GM23338 (cell line): ENCODE measurements at regions not wholly inside any gene's neighbourhood (a gene's known extent, or its start where the extent isn't known, plus 50 kb on each side); places are given as distances from the start of the nearest gene placed in this dataset.
A peak's percentile ranks its signal among the peaks of the same experiment; 100 is the strongest.
"Not testable (repeated sequence)": the region's sequence is repeated elsewhere in the genome, so short reads cannot be mapped to it uniquely, and the experiment has no call there.

Source experiments
- ATAC-seq: fragments of 200-7000 bp; cut with Tn5 transposase; 3 replicates; pipeline ENCODE4 v1.9.1; 2020
- DNase-seq: peaks from one replicate; pipeline ENCODE4 v3.0.0-alpha.2; 2015; ENCODE audit warnings: low spot score
- H2AFZ ChIP-seq: fragments of 200-600 bp; sonication (generic); 2 replicates; pipeline ENCODE4 v1.8.0; 2016; ENCODE audit warnings: antibody characterized with exemption, mild to moderate bottlenecking, moderate library complexity
- H3F3A ChIP-seq: fragments of 200-600 bp; sonication (generic); replicated peaks from 2 replicates; pipeline ENCODE4 v1.8.0; 2017; ENCODE audit warnings: antibody characterized with exemption, mixed run types, low read depth
- H3K27ac ChIP-seq: fragments of 200-600 bp; sonication (generic); 2 replicates; pipeline ENCODE4 v1.6.1; 2016; ENCODE audit warnings: low read depth
- H3K27me3 ChIP-seq: fragments of 200-600 bp; sonication (generic); 2 replicates; pipeline ENCODE4 v1.8.0; 2016; ENCODE audit warnings: mild to moderate bottlenecking, mixed run types, moderate library complexity; ENCODE audit not compliant: insufficient read depth
- H3K36me3 ChIP-seq: fragments of 200-600 bp; sonication (generic); 2 replicates; pipeline ENCODE4 v1.8.0; 2016; ENCODE audit warnings: mild to moderate bottlenecking; ENCODE audit not compliant: insufficient read depth
- H3K4me1 ChIP-seq: fragments of 200-600 bp; sonication (generic); 2 replicates; pipeline ENCODE4 v1.8.0; 2016; ENCODE audit warnings: mild to moderate bottlenecking, moderate library complexity; ENCODE audit not compliant: insufficient read depth
- H3K4me2 ChIP-seq: fragments of 200-600 bp; sonication (generic); 2 replicates; pipeline ENCODE4 v1.7.1; 2017; ENCODE audit warnings: mixed run types
- H3K4me3 ChIP-seq: fragments of 200-600 bp; sonication (generic); 2 replicates; pipeline ENCODE4 v1.6.1; 2016; ENCODE audit warnings: mixed run types
- H3K79me2 ChIP-seq: fragments of 200-600 bp; sonication (generic); replicated peaks from 2 replicates; pipeline ENCODE4 v1.8.0; 2017; ENCODE audit warnings: mild to moderate bottlenecking; ENCODE audit not compliant: insufficient read depth
- H3K9me2 ChIP-seq: fragments of 200-600 bp; sonication (generic); 2 replicates; pipeline ENCODE4 v1.8.0; 2017; ENCODE audit not compliant: insufficient read depth
- H4K20me1 ChIP-seq: fragments of 200-600 bp; sonication (generic); replicated peaks from 2 replicates; pipeline ENCODE4 v1.8.0; 2017; ENCODE audit warnings: mild to moderate bottlenecking; ENCODE audit not compliant: insufficient read depth
- H3K27ac Mint-ChIP-seq: 2 replicates; pipeline ENCODE4 v1.8.0; 2020; ENCODE audit warnings: inconsistent platforms, mild to moderate bottlenecking, moderate library complexity, mixed read lengths
- H3K27me3 Mint-ChIP-seq: 3 replicates; pipeline ENCODE4 v1.8.0; 2022; ENCODE audit warnings: low read depth, mild to moderate bottlenecking, moderate library complexity, mixed read lengths, inconsistent platforms; ENCODE audit not compliant: insufficient read depth, poor library complexity
- H3K36me3 Mint-ChIP-seq: 3 replicates; pipeline ENCODE4 v1.8.0; 2021; ENCODE audit warnings: low read depth, mild to moderate bottlenecking, inconsistent platforms, moderate library complexity, mixed read lengths
- H3K4me1 Mint-ChIP-seq: 3 replicates; pipeline ENCODE4 v1.8.0; 2020; ENCODE audit warnings: mild to moderate bottlenecking, inconsistent platforms, mixed read lengths
- H3K4me3 Mint-ChIP-seq: 3 replicates; pipeline ENCODE4 v1.8.0; 2021; ENCODE audit warnings: moderate library complexity, mild to moderate bottlenecking, inconsistent platforms, mixed read lengths
- H3K9me3 Mint-ChIP-seq: 3 replicates; pipeline ENCODE4 v1.8.0; 2020; ENCODE audit warnings: moderate library complexity, mild to moderate bottlenecking, inconsistent platforms, mixed read lengths

DNA sequence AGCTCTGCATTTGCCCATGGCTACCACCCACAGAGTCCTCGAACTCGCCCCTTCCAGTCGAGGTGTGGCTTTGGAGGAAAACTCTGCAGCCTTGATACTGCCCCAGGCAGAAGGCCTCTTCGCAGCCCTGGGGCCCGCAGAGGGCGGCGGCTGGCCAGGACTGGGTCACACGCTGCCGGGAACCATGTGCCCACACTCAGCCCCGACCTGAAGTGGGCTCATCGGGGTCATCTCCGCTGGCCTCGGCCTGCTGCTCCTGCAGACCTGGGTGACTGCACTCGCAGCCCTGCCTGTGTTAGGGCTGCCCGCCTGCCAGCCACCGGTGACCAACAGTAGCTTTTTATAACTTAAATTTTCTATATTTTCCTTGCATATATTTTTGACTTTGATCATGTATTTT is 89.6 kb upstream of the POTEC start:
- H3K27ac Mint-ChIP-seq, H3K36me3 ChIP-seq, DNase-seq, H3F3A ChIP-seq, H3K4me1 ChIP-seq, H3K4me3 ChIP-seq, H2AFZ ChIP-seq, H3K36me3 Mint-ChIP-seq, H3K79me2 ChIP-seq, H3K4me3 Mint-ChIP-seq, H3K27me3 ChIP-seq, H3K4me2 ChIP-seq, ATAC-seq, H3K9me2 ChIP-seq, H3K4me1 Mint-ChIP-seq, H3K27ac ChIP-seq, H4K20me1 ChIP-seq, H3K27me3 Mint-ChIP-seq: not testable (repeated sequence)
- peaks cover 17% of the 10 kb centered on the region for H3K9me3 Mint-ChIP-seq

DNA sequence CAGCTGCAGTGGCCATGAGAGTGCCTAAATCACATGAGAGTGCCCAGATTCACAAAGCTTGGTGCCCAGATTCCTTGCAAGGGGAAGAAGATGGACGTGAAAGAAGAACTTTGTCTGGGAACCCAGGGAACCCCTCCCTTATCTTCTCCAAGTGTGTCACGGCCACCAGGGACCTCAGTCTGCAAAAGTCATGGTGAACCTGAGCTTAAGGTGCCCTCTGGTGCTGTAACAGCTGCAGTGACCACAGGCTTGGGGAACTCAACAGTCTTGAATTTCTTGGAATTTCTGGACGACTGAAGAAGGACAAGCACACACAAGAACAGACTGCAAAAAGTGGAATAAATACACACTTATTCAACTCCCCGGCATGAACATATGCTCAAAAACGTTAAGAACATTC is 94.6 kb upstream of the POTEC start:
- H3K36me3 Mint-ChIP-seq, H3K27ac Mint-ChIP-seq: not testable (repeated sequence)

DNA sequence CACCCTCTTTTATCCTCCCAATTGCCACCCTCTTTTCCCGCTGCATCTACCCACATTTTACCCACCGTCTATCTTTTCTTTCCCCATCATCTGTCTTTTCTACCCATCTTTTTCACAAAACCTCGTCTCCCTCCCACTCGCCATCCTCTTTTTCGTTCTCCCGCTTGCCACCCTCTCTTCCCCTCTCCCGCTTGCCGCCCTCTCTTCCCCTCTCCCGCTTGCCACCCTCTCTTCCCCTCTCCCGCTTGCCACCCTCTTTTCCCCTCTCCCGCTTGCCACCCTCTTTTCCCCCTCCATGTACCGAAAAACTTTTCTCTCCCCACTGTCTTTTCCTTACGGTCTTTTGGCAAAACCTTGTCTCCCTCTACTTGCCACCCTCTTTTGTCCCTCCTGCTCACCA is 97.7 kb upstream of the POTEC start:
- H3K27ac Mint-ChIP-seq, H3K4me3 ChIP-seq, H3K36me3 ChIP-seq, H3F3A ChIP-seq, DNase-seq, H3K4me2 ChIP-seq, H3K4me1 ChIP-seq, H2AFZ ChIP-seq, H3K36me3 Mint-ChIP-seq, H3K27ac ChIP-seq, H3K27me3 ChIP-seq, H4K20me1 ChIP-seq, H3K79me2 ChIP-seq, H3K4me1 Mint-ChIP-seq, H3K9me2 ChIP-seq: not testable (repeated sequence)
- H3K4me3 Mint-ChIP-seq, result peak overlapping the region; percentile 66; the same call in 2 of the 3 replicates
- H3K27me3 Mint-ChIP-seq, result peaks cover 15% of the 10 kb centered on the region
- peaks cover 50% of the 10 kb centered on the region for H3K9me3 Mint-ChIP-seq
- ATAC-seq, result peak; percentile 94

More for the DNA sequence above, 94.6 kb upstream of the POTEC start:
- DNase-seq, H3K4me3 ChIP-seq, H3F3A ChIP-seq, H4K20me1 ChIP-seq, H3K4me1 Mint-ChIP-seq, H3K36me3 ChIP-seq, H3K4me2 ChIP-seq, H3K4me1 ChIP-seq, H3K79me2 ChIP-seq, H3K4me3 Mint-ChIP-seq, H3K9me2 ChIP-seq, H3K27me3 ChIP-seq, H2AFZ ChIP-seq, H3K27ac ChIP-seq: not testable (repeated sequence)
- H3K27me3 Mint-ChIP-seq, result peaks cover 11% of the 10 kb centered on the region
- peaks cover 41% of the 10 kb centered on the region for H3K9me3 Mint-ChIP-seq
- peak; percentile 57 for ATAC-seq

DNA sequence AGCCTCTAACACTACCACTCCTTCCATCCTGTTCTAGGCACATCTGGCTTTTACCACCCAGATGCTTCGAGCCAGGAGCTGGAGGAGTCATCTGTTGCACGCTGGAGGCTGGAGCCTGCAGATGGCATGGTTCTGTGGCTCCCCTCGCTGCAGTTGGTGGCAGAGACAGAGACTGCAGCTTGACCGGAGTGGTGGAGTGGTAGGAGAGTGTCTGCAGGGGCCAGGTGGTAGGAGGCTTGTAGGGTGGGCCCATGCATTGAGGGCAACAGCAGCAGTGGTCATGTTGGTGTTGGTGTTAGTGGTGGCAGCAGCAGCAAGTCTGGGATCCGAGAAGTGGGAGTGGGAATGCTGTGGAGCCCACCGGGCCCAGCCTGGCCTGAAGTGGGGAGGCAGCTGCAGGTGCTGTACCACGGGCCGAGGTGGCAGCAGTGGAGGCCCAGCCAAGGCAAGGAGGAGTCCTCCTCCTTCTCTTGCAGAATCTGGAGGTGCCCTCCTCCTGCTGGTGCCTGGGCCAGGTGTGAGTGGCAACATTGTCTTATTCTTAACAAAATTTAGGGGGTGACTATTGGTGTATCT is 100.4 kb upstream of the POTEC start:
- not testable (repeated sequence) for H3K36me3 ChIP-seq, H3K4me3 ChIP-seq, H3K9me2 ChIP-seq, H3K27ac Mint-ChIP-seq, H3K4me2 ChIP-seq, H3K36me3 Mint-ChIP-seq, H2AFZ ChIP-seq, H4K20me1 ChIP-seq, H3K4me1 ChIP-seq, H3K27me3 ChIP-seq, H3K4me3 Mint-ChIP-seq, ATAC-seq, H3K27me3 Mint-ChIP-seq, H3K79me2 ChIP-seq, H3F3A ChIP-seq, H3K4me1 Mint-ChIP-seq, H3K27ac ChIP-seq, DNase-seq
- H3K9me3 Mint-ChIP-seq, result peaks cover 46% of the 10 kb centered on the region

DNA sequence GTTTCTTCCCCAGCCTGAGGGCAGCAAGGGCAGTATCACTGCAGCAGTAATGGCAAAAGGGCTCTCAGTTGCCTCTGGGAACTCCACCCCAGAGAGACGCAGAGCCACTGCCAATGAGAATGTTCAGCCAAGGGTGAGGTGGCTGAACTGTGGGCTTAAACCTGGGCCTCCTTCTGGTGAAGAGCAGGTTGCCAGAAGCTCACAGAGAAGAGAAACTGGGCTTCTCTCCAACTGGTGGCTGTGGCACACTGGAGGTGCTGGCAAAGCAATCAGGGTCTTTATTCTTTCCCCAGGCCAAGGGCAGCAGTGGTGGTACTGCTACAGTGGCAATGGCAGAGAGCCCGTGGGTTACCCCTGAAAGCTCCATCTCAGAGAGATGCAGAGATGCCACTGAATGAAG is 54.9 kb upstream of the ANKRD30B start:
- not testable (repeated sequence) for ATAC-seq, H3K4me3 ChIP-seq, H3K27ac Mint-ChIP-seq, H3K4me1 ChIP-seq, H3K27me3 Mint-ChIP-seq, H3K27ac ChIP-seq, H3K27me3 ChIP-seq, H3K36me3 Mint-ChIP-seq, H4K20me1 ChIP-seq, H3F3A ChIP-seq, DNase-seq, H3K79me2 ChIP-seq, H3K36me3 ChIP-seq, H3K4me1 Mint-ChIP-seq, H3K4me2 ChIP-seq, H2AFZ ChIP-seq, H3K9me2 ChIP-seq, H3K4me3 Mint-ChIP-seq
- peaks cover 52% of the 10 kb centered on the region for H3K9me3 Mint-ChIP-seq

DNA sequence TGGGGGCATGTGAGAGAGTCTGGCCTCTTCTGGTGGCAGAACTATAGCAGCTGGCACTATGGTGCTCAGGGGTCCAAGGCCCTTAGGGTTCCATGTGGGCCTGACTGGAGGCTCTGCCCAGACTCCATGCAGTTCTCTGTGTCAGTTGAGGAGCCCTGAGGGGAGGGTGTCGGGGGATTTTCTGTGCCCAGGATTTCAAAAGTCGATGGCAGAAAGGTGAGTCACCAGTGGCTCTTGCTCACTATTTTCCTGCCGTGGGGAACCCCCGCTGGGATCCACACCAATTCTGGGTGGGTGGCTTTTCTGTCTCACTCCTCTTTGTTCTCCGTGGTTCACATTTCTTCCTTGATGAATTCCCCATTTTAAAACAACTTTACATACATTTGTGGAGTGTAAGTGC is 54.1 kb upstream of the ANKRD30B start:
- H3K4me3 ChIP-seq, H3F3A ChIP-seq, H4K20me1 ChIP-seq, H2AFZ ChIP-seq, DNase-seq, H3K36me3 ChIP-seq, H3K27me3 ChIP-seq, H3K4me3 Mint-ChIP-seq, H3K4me1 ChIP-seq, H3K27ac Mint-ChIP-seq, H3K36me3 Mint-ChIP-seq, H3K79me2 ChIP-seq, H3K9me2 ChIP-seq, H3K27ac ChIP-seq, ATAC-seq, H3K27me3 Mint-ChIP-seq, H3K4me2 ChIP-seq, H3K4me1 Mint-ChIP-seq: not testable (repeated sequence)
- H3K9me3 Mint-ChIP-seq, result peaks cover 48% of the 10 kb centered on the region

DNA sequence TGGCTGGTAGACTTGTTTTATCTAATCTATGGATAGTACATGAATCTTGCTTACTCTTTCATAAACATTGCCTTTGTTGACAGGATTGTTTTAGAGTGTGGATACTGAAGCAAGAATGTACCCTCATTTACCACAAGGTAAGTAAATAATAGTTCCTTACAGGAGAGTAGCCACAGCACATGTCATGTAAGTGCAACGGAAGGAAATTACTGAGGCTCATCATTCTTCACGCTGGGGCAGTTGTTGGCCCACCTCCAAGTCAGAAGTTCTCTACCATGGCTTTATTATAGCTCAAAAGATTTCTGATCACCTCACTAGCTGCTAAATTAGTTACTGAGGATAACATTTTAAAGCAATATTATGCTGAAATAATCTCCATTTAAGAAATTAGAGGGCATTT is 50.0 kb upstream of the ANKRD30B start:
- not testable (repeated sequence) for H3K4me3 Mint-ChIP-seq, H3K4me1 Mint-ChIP-seq, H3K36me3 Mint-ChIP-seq, DNase-seq, H3K4me1 ChIP-seq, H3F3A ChIP-seq, H3K9me2 ChIP-seq, H3K27ac ChIP-seq, H3K27me3 Mint-ChIP-seq, H4K20me1 ChIP-seq, ATAC-seq, H3K4me3 ChIP-seq, H3K4me2 ChIP-seq, H3K27me3 ChIP-seq, H3K79me2 ChIP-seq, H3K36me3 ChIP-seq, H2AFZ ChIP-seq, H3K27ac Mint-ChIP-seq
- H3K9me3 Mint-ChIP-seq, result peaks cover 36% of the 10 kb centered on the region
